Activated CD4-positive, CD25-positive, alpha-beta regulatory T cell treated with anti-CD3 and anti-CD28 coated beads, Interleukin-2, amount 50 U/mL, for 24 hours (primary cell): ENCODE measurements at regions not wholly inside any gene's neighbourhood (a gene's known extent, or its start where the extent isn't known, plus 50 kb on each side); places are given as distances from the start of the nearest gene placed in this dataset.
A peak's percentile ranks its signal among the peaks of the same experiment; 100 is the strongest.

Experiments used
- ATAC-seq, 2 donors: fragments of 150-1000 bp; cut with Tn5 transposase; one replicate each; pipeline ENCODE4 v1.10.0; 2021; ENCODE audit warnings: mild to moderate bottlenecking in 1 of 2, moderate library complexity in 1 of 2

- no peak for ATAC-seq
These were observed 71.9 kb downstream of the OAT start for GRCh38 chr10:124346831-124347230.

- ATAC-seq, result no peak
These were observed 73.2 kb downstream of the OAT start for GRCh38 chr10:124345521-124345920.

- ATAC-seq, result no peak
These were observed 73.8 kb downstream of the OAT start for GRCh38 chr10:124344931-124345330.

GRCh38 chr10:124344266-124344590, 74.5 kb downstream of the OAT start:
- no peak for ATAC-seq

- ATAC-seq, result no peak
These were observed 75.1 kb downstream of the OAT start for GRCh38 chr10:124343351-124344265.

GRCh38 chr10:124342821-124343170, 75.9 kb downstream of the OAT start:
- ATAC-seq, result no peak

- no peak for ATAC-seq
These were observed 76.4 kb downstream of the OAT start for GRCh38 chr10:124342136-124342820.

GRCh38 chr10:124341768-124342135, 77.0 kb downstream of the OAT start:
- peak; percentile 85 to 91 for ATAC-seq

GRCh38 chr10:124340033-124340760, 78.5 kb downstream of the OAT start:
- ATAC-seq, result no peak

GRCh38 chr10:124339119-124340032, 79.3 kb downstream of the OAT start:
- no peak for ATAC-seq

GRCh38 chr10:124338276-124338925, 80.3 kb downstream of the OAT start:
- no peak for ATAC-seq

GRCh38 chr10:124336186-124336585, 82.5 kb downstream of the OAT start:
- ATAC-seq, result no peak

GRCh38 chr10:124333931-124334330, 84.8 kb downstream of the OAT start:
- no peak for ATAC-seq

- no peak for ATAC-seq
These were observed 86.3 kb downstream of the OAT start for GRCh38 chr10:124332426-124332825.

GRCh38 chr10:124329941-124330340, 88.8 kb downstream of the OAT start:
- no peak for ATAC-seq

GRCh38 chr10:124329362-124329761, 89.4 kb downstream of the OAT start:
- ATAC-seq, result no peak

- ATAC-seq, result no peak
These were observed 90.1 kb downstream of the OAT start for GRCh38 chr10:124328477-124329220.

- ATAC-seq, result no peak
These were observed 92.6 kb downstream of the OAT start for GRCh38 chr10:124325998-124326636.

- no peak for ATAC-seq
These were observed 93.1 kb downstream of the OAT start for GRCh38 chr10:124325633-124325914.

GRCh38 chr10:124324856-124325632, 93.7 kb downstream of the OAT start:
- no peak for ATAC-seq
